Left lung (tissue), 4 donors: ENCODE measurements at regions not wholly inside any gene's neighbourhood (a gene's known extent, or its start where the extent isn't known, plus 50 kb on each side); places are given as distances from the start of the nearest gene placed in this dataset.

Source experiments
- ATAC-seq: fragments of 200-7000 bp; cut with Tn5 transposase; one replicate; pipeline ENCODE4 v1.9.1; 2020; ENCODE audit warnings: moderate library complexity
- DNase-seq, 4 donors: peaks; one replicate each; pipeline ENCODE4 v3.0.0-alpha.2; 2013 to 2020
- H3K27ac ChIP-seq, 2 donors: fragments of 200-600 bp; sonication (generic) in 1 of 2; one replicate each; pipeline versions ENCODE4 v1.5.0 to v1.8.0; 2020 to 2021
- H3K27me3 ChIP-seq, 2 donors: fragments of 200-600 bp; sonication (generic) in 1 of 2; one replicate each; pipeline versions ENCODE4 v1.5.0 to v1.8.0; 2020 to 2021
- H3K36me3 ChIP-seq, 2 donors: fragments of 200-600 bp; sonication (generic) in 1 of 2; one replicate each; pipeline versions ENCODE4 v1.5.0 to v1.8.0; 2020 to 2021
- H3K4me1 ChIP-seq, 2 donors: fragments of 200-600 bp; one replicate each; pipeline ENCODE4 v1.8.0; 2021
- H3K4me3 ChIP-seq, 2 donors: fragments of 200-600 bp; sonication (generic) in 1 of 2; one replicate each; pipeline versions ENCODE4 v1.5.0 to v1.8.0; 2020 to 2021; ENCODE audit warnings: mild to moderate bottlenecking in 1 of 2
- H3K9me3 ChIP-seq, 2 donors: fragments of 200-600 bp; sonication (generic) in 1 of 2; one replicate each; pipeline versions ENCODE4 v1.5.0 to v1.8.0; 2020 to 2021
- CTCF ChIP-seq, 2 donors: fragments of 200-600 bp; sonication (generic) in 1 of 2; IDR thresholded peaks; one replicate each; pipeline versions ENCODE4 v1.5.0 to v1.8.0; 2021; ENCODE audit warnings: antibody characterized with exemption in 2 of 2
- intact Hi-C, 2 donors: fragments of 100-400 bp; cut with DNase I; formaldehyde crosslinking; loops; one replicate each; pipeline versions ENCODE4 v1.11.2 to v1.14.2; 2022
- donor health status: DM: no; HTN: yes; CAD: no.
- donor health status: DM: no; HTN: no; CAD: no.

GRCh38 chr1:95368178-95368577, 134.2 kb downstream of the RWDD3 start:
- intact Hi-C loops: no loop called here
- TF ChIP-seq CTCF (IDR thresholded peaks at IDR 0.05): no peak
- H3K9me3 ChIP-seq: no peaks in the 10 kb centered on the region
- no peaks in the 10 kb centered on the region for H3K4me1 ChIP-seq
- no peak for ATAC-seq
- DNase-seq: no peak
- no peak overlapping the region for H3K27ac ChIP-seq
- H3K27me3 ChIP-seq: no peaks in the 10 kb centered on the region
- H3K36me3 ChIP-seq: no peaks in the 10 kb centered on the region
- H3K4me3 ChIP-seq: no peak overlapping the region

- H3K4me1 ChIP-seq: no peaks in the 10 kb centered on the region
- no peak overlapping the region for H3K4me3 ChIP-seq
- ATAC-seq: no peak
- no peaks in the 10 kb centered on the region for H3K9me3 ChIP-seq
- intact Hi-C loops: no loop called here
- no peak overlapping the region for H3K27ac ChIP-seq
- no peak for TF ChIP-seq CTCF (IDR thresholded peaks at IDR 0.05)
- no peak for DNase-seq
- no peaks in the 10 kb centered on the region for H3K36me3 ChIP-seq
- H3K27me3 ChIP-seq: no peaks in the 10 kb centered on the region
Measured at GRCh38 chr1:95369985-95370690, 136.1 kb downstream of the RWDD3 start.

- no peaks in the 10 kb centered on the region for H3K36me3 ChIP-seq
- no peaks in the 10 kb centered on the region for H3K9me3 ChIP-seq
- ATAC-seq (no peak), DNase-seq (peak in 2 of 4 donors; percentile 12 to 22)
- intact Hi-C loops: no loop called here
- no peaks in the 10 kb centered on the region for H3K27me3 ChIP-seq
- TF ChIP-seq CTCF (IDR thresholded peaks at IDR 0.05): no peak
- H3K4me3 ChIP-seq: no peak overlapping the region
- no peaks in the 10 kb centered on the region for H3K4me1 ChIP-seq
- H3K27ac ChIP-seq: no peak overlapping the region
Measured at GRCh38 chr1:95370691-95371562, 136.9 kb downstream of the RWDD3 start.

- no peaks in the 10 kb centered on the region for H3K27me3 ChIP-seq
- no peak for ATAC-seq
- no peaks in the 10 kb centered on the region for H3K9me3 ChIP-seq
- no peaks in the 10 kb centered on the region for H3K36me3 ChIP-seq
- intact Hi-C loops: no loop called here
- H3K4me3 ChIP-seq: no peak overlapping the region
- no peak overlapping the region for H3K27ac ChIP-seq
- H3K4me1 ChIP-seq: no peaks in the 10 kb centered on the region
- DNase-seq: no peak
- no peak for TF ChIP-seq CTCF (IDR thresholded peaks at IDR 0.05)
Measured at GRCh38 chr1:95371666-95372282, 137.8 kb downstream of the RWDD3 start.

- H3K27me3 ChIP-seq: no peaks in the 10 kb centered on the region
- intact Hi-C loops: no loop called here
- H3K36me3 ChIP-seq: no peaks in the 10 kb centered on the region
- TF ChIP-seq CTCF (IDR thresholded peaks at IDR 0.05): no peak
- no peaks in the 10 kb centered on the region for H3K4me1 ChIP-seq
- H3K4me3 ChIP-seq: no peak overlapping the region
- DNase-seq (no peak), ATAC-seq (no peak)
- no peaks in the 10 kb centered on the region for H3K9me3 ChIP-seq
- H3K27ac ChIP-seq: no peak overlapping the region
Measured at GRCh38 chr1:95375174-95375573, 141.2 kb downstream of the RWDD3 start.
